Cardiac septum (tissue), 1 donor: ENCODE measurements at regions not wholly inside any gene's neighbourhood (a gene's known extent, or its start where the extent isn't known, plus 50 kb on each side); places are given as distances from the start of the nearest gene placed in this dataset.
"Not testable (repeated sequence)": the region's sequence is repeated elsewhere in the genome, so short reads cannot be mapped to it uniquely, and the experiment has no call there.

ENCODE experiments used
- DNase-seq: peaks from one replicate; pipeline ENCODE4 v3.0.0-alpha.2; 2020; ENCODE audit warnings: low spot score
- intact Hi-C: fragments of 100-400 bp; cut with DNase I; formaldehyde crosslinking; loops from one replicate; pipeline ENCODE4 v1.14.0; 2022
- donor health status: DM: no; HTN: no; CAD: no.

- intact Hi-C loops: no loop called here
- DNase-seq: no peak
Measured at GRCh38 chr7:125127304-125127703, 197.7 kb upstream of the POT1 start.

- intact Hi-C loops: no loop called here
- DNase-seq: no peak
Measured at GRCh38 chr7:125126376-125126775, 196.8 kb upstream of the POT1 start.

DNA sequence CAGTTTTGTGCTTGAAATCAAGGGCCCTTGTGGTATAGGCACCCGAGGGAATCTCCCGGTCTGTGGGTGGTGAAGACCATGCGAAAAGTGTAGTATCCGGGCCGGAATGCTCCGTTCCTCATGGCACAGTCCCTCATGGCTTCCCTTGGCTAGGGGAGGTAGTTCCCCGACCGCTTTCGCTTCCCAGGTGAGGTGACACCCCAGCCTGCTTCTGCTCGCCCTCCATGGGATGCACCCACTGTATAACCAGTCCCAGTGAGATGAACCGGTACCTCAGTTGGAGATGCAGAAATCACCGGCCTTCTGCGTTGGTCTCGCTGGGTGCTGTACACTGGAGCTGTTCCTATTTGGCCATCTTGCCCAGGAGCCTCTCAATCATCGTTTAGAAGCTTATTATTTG lies 195.7 kb upstream of the POT1 start:
- no peak for DNase-seq
- intact Hi-C loops: no loop called here

- intact Hi-C loops: no loop called here
- DNase-seq: no peak
Measured at GRCh38 chr7:125122173-125122572, 192.5 kb upstream of the POT1 start.

- intact Hi-C loops: no loop called here
Measured at GRCh38 chr7:125119559-125120115, 190.0 kb upstream of the POT1 start.

GRCh38 chr7:125118444-125118843 lies 188.8 kb upstream of the POT1 start:
- no peak for DNase-seq
- intact Hi-C loops: no loop called here

More at GRCh38 chr7:125119559-125120115, 190.0 kb upstream of the POT1 start:
- no peak for DNase-seq

DNA sequence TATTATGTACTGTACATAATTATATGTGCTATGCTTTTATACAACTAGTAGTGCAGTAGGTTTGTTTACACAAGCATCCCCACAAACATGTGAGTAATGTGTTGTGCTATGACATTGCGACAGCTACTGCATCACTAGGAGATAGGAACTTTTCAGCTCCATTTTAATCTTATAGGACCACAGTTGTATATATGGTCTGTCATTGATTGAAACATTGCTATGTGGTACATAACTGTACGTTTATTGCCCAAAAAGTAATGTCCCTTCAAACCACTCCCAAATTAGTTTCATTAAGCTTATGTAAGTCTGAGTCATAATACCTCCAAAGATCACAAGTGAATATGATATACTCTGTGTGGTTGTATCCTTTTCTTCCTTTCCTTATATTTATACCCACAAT lies 183.2 kb upstream of the POT1 start:
- intact Hi-C loops: no loop called here
- no peak for DNase-seq

GRCh38 chr7:125099519-125099918 lies 169.9 kb upstream of the POT1 start:
- intact Hi-C loops: no loop called here
- no peak for DNase-seq

- intact Hi-C loops: no loop called here
- DNase-seq: no peak
Measured at GRCh38 chr7:125098377-125098970, 168.8 kb upstream of the POT1 start.

GRCh38 chr7:125090596-125090995 lies 161.0 kb upstream of the POT1 start:
- intact Hi-C loops: no loop called here
- no peak for DNase-seq

DNA sequence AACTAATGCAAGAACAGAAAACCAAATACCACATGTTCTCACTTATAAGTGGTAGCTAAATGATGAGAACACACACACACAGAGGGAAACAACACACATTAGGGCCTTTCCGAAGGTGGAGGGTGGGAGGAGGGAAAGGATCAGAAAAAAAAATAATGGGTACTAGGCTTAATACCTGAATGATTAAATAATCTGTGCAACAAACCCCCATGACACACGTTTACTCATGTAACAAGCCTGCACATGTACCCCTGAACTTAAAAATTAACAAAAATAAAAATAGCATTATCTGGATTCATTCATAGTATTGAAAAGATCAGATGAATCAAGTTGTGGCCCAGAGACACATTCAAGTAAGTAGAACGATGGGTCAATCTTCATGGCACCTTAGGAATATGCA lies 159.5 kb upstream of the POT1 start:
- intact Hi-C loops: no loop called here
- no peak for DNase-seq

DNA sequence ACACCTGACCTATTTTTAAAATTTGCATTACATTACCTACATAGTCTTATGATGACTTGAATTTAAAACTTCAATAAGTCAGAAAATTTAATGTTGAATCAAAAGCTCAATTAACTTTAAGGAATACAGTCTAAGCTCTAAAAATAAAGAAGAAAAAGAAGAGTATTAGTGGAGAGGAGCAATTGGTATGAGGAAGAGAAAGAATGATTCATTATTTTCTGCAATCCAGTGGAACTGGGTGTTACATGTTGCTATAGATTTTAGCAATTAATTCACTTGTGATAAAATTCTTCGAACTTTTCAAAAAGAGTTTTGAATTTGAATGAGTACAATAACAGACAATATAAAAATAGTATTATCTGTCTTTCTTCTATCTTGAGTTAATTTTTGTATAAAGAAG lies 158.9 kb upstream of the POT1 start:
- intact Hi-C loops: no loop called here
- no peak for DNase-seq

GRCh38 chr7:125085084-125085483 lies 155.5 kb upstream of the POT1 start:
- no peak for DNase-seq
- intact Hi-C loops: no loop called here

GRCh38 chr7:125084196-125084595 lies 154.6 kb upstream of the POT1 start:
- intact Hi-C loops: no loop called here
- no peak for DNase-seq

- intact Hi-C loops: no loop called here
- no peak for DNase-seq
Measured at GRCh38 chr7:125074141-125074540, 144.5 kb upstream of the POT1 start.

DNA sequence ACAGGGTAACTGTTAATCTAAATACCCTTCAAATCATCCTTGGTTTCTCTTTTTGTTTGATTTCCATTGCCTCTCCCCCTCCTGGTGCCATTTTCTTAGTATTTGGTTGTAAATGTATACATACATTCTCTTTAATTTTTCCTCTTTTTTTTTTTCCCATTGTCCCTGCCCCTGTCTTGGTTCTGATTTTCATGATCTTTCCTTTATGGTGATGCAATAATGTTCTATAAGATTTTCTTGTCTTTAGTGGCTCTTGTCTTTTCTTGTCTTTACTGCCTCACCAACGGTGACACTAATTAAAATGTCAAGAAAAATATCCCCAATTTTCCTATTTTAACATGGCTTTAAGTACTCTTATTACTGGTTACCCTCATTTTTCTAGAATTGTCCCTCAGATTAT lies 135.9 kb upstream of the POT1 start:
- intact Hi-C loops: no loop called here
- DNase-seq: no peak

DNA sequence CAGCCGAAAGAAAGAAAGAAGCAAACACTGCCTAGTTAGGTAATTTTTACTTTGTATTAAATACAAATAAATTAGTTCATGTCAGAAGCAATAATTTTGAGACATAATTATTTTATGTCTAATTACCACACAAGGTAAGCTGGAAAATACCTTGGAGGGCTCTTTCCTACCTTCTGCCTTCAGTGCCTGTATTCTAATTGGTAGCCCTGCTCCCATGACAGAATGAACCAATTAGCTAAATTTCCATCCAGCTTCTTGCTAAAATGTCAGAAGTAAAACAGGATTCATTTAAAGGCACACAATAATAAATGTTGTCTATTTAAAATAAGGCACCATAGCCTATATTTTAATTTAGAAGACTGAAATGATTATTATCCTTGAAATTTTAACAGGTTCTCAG lies 135.4 kb upstream of the POT1 start:
- intact Hi-C loops: no loop called here

GRCh38 chr7:125061776-125062397 lies 132.3 kb upstream of the POT1 start:
- intact Hi-C loops: no loop called here
- DNase-seq: no peak

More for the DNA sequence above, 135.4 kb upstream of the POT1 start:
- DNase-seq: no peak

DNA sequence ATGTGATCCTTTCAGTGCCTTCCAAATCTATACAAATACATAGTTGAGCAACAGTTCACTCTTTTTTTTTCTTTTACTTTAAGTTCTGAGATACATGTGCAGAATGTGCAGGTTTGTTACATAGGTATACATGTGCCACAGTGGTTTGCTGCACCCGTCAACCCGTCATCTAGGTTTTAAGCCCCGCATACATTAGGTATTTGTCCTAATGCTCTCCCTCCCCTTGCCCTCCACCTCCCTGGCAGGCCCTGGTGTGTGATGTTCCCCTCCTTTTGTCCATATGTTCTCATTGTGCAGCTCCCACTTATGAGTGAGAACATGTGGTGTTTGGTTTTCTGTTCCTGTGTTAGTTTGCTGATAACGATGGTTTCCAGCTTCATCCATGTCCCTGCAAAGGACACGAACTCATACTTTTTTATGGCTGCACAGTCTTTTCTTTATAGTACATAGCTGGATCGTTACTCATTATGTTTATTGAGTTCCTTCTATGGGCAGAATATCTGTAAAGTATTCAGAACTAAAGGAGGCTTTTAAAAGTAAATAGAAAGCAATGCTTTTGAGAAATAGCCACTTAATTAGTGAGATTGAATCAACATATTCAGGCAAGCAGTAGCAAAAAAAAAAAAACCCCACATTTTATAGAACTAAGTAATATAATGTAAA lies 131.6 kb upstream of the POT1 start:
- intact Hi-C loops, DNase-seq: not testable (repeated sequence)

DNA sequence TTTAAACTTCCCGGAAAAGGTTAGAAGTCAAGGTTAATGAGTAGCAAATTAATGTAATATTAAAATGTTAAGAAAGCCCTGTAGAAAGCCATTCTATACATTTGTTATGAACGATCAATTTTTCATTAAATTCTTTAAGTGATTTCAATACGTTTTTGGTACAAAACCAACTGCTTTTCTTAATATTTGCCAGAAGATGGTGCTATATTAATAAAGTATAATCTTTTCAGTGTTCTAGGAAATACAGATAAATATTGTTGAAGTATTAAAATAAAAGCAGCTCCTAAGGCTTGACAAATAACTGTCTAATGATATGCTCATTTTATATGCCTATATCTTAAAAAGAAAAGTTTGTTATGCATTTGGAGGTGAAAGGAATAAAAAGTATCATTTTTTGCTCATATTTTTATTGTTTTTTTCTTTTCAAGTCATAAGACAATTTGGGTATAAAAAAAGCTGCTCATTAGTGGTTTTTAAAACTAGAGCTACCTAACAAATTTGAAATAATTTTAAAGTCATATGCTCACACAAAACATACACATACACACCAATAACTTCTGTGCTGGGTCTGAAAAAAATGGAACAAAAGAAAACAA lies 130.3 kb upstream of the POT1 start:
- DNase-seq: no peak
- intact Hi-C loops: loop anchor here (5.0 kb wide), 1 partner anchor 612 kb away; no protein-coding TSS in a partner anchor
